Brain microvascular endothelial cell (primary cell): ENCODE measurements at regions not wholly inside any gene's neighbourhood (a gene's known extent, or its start where the extent isn't known, plus 50 kb on each side); places are given as distances from the start of the nearest gene placed in this dataset.

ENCODE experiments used
- DNase-seq: peaks from one replicate; pipeline ENCODE4 v3.0.0-alpha.2; 2020
- H3K27ac ChIP-seq: fragments of 250-450 bp; sonication (Bioruptor Pico); 2 replicates; pipeline ENCODE4 v1.5.1; 2020; ENCODE audit warnings: mild to moderate bottlenecking, moderate library complexity
- H3K27me3 ChIP-seq: fragments of 250-450 bp; sonication (Bioruptor Pico); replicated peaks from 2 replicates; pipeline ENCODE4 v1.5.1; 2020; ENCODE audit warnings: mild to moderate bottlenecking
- H3K36me3 ChIP-seq: fragments of 250-450 bp; sonication (Bioruptor Pico); replicated peaks from 2 replicates; pipeline ENCODE4 v1.5.1; 2020; ENCODE audit warnings: mild to moderate bottlenecking
- H3K4me3 ChIP-seq: 2 replicates; pipeline ENCODE4 v1.5.1; 2011; ENCODE audit warnings: low read depth, mild to moderate bottlenecking, control low read depth, low read length, moderate library complexity
- CTCF ChIP-seq: IDR thresholded peaks from 2 replicates; pipeline ENCODE4 v1.5.1; 2011; ENCODE audit warnings: low read depth, mild to moderate bottlenecking, moderate library complexity, low read length, control low read depth, inconsistent platforms; ENCODE audit errors: missing control alignments
- in situ Hi-C: cut with HindIII; loops from 2 replicates; pipeline ENCODE4 v1.10.0; 2017; ENCODE audit warnings: low sequenced_read_pairs, low pct_ligation_motif_present

GRCh38 chr4:96670381-96670780, 830.5 kb downstream of the PDHA2 start:
- no peak overlapping the region for H3K27ac ChIP-seq
- no peak overlapping the region for H3K4me3 ChIP-seq
- no peaks in the 10 kb centered on the region for H3K36me3 ChIP-seq
- no peak for TF ChIP-seq CTCF
- DNase-seq = no peak
- no peaks in the 10 kb centered on the region for H3K27me3 ChIP-seq
- in situ Hi-C loops = no loop called here

GRCh38 chr4:96675416-96675815, 835.5 kb downstream of the PDHA2 start:
- no peak overlapping the region for H3K4me3 ChIP-seq
- DNase-seq = no peak
- no peaks in the 10 kb centered on the region for H3K27me3 ChIP-seq
- H3K36me3 ChIP-seq = no peaks in the 10 kb centered on the region
- no peak for TF ChIP-seq CTCF
- peak overlapping the region; percentile 61 for H3K27ac ChIP-seq
- in situ Hi-C loops = no loop called here

GRCh38 chr4:96675896-96676295, 836.0 kb downstream of the PDHA2 start:
- no peaks in the 10 kb centered on the region for H3K27me3 ChIP-seq
- no peak overlapping the region for H3K4me3 ChIP-seq
- no peak for TF ChIP-seq CTCF
- DNase-seq = peak; percentile 59
- peak overlapping the region; percentile 61 for H3K27ac ChIP-seq
- H3K36me3 ChIP-seq = no peaks in the 10 kb centered on the region
- in situ Hi-C loops = no loop called here

GRCh38 chr4:96676754-96677435, 837.0 kb downstream of the PDHA2 start:
- Histone ChIP-seq H3K27me3 (no peaks in the 10 kb centered on the region), H3K36me3 (no peaks in the 10 kb centered on the region), H3K4me3 (no peak overlapping the region), H3K27ac (no peak overlapping the region)
- DNase-seq = no peak
- TF ChIP-seq CTCF = no peak
- in situ Hi-C loops = no loop called here

- no peaks in the 10 kb centered on the region for H3K36me3 ChIP-seq
- in situ Hi-C loops = no loop called here
- no peak overlapping the region for H3K27ac ChIP-seq
Observed at GRCh38 chr4:96677499-96677898, 837.6 kb downstream of the PDHA2 start.

More at GRCh38 chr4:96677499-96677898, 837.6 kb downstream of the PDHA2 start:
- no peak overlapping the region for H3K4me3 ChIP-seq
- H3K27me3 ChIP-seq = no peaks in the 10 kb centered on the region
- TF ChIP-seq CTCF = no peak
- no peak for DNase-seq
